K562 (cell line): ENCODE measurements at regions not wholly inside any gene's neighbourhood (a gene's known extent, or its start where the extent isn't known, plus 50 kb on each side); places are given as distances from the start of the nearest gene placed in this dataset.

Source experiments
- CREB1 ChIP-seq, 2 experiments: sonication (generic) in 1 of 2; formaldehyde crosslinking in 1 of 2; IDR thresholded peaks; 2 replicates each; pipeline versions ENCODE4 v1.6.1 to v1.8.0; 2012 to 2022; ENCODE audit warnings: inconsistent platforms in 1 of 2, mild to moderate bottlenecking in 1 of 2, missing genetic modification reagents in 1 of 2, moderate library complexity in 1 of 2
- E2F1 ChIP-seq: sonication (generic); formaldehyde crosslinking; IDR thresholded peaks from 2 replicates; pipeline ENCODE4 v1.8.1; 2023; ENCODE audit warnings: mild to moderate bottlenecking, missing genetic modification reagents, moderate library complexity
- GABPB2 ChIP-seq: fragments of 250-450 bp; sonication (Bioruptor Pico); conservative IDR thresholded peaks from 2 replicates; pipeline ENCODE4 v1.5.1; 2021; ENCODE audit warnings: mild to moderate bottlenecking
- HDAC3 ChIP-seq: fragments of 450-650 bp; IDR thresholded peaks from 2 replicates; pipeline ENCODE4 v1.6.1; 2018; ENCODE audit warnings: borderline replicate concordance, mild to moderate bottlenecking, moderate library complexity; ENCODE audit not compliant: partially characterized antibody
- MXI1 ChIP-seq: IDR thresholded peaks from 2 replicates; pipeline ENCODE4 v1.6.1; 2011; ENCODE audit warnings: low read depth, mild to moderate bottlenecking, improper control_type of control experiment, low read length
- PCBP2 ChIP-seq: fragments of 200-400 bp; formaldehyde crosslinking; IDR thresholded peaks from 2 replicates; pipeline ENCODE4 v1.6.1; 2018; ENCODE audit warnings: low read length, low read depth, mild to moderate bottlenecking, moderate library complexity; ENCODE audit not compliant: poor library complexity, severe bottlenecking
- PHF20 ChIP-seq: fragments of 450-650 bp; IDR thresholded peaks from 2 replicates; pipeline ENCODE4 v1.6.1; 2018; ENCODE audit not compliant: partially characterized antibody
- RFX7 ChIP-seq: fragments of 250-450 bp; sonication (Bioruptor Pico); IDR thresholded peaks from 2 replicates; pipeline ENCODE4 v1.5.1; 2021; ENCODE audit warnings: mild to moderate bottlenecking
- TBP ChIP-seq: optimal IDR thresholded peaks from 2 replicates; pipeline ENCODE3; 2011; ENCODE audit warnings: low read depth, low read length, improper control_type of control experiment
- USF2 ChIP-seq: sonication (generic); formaldehyde crosslinking; IDR thresholded peaks from 2 replicates; pipeline ENCODE4 v1.5.0; 2020; ENCODE audit warnings: missing genetic modification reagents
- ZNF282 ChIP-seq: sonication (generic); formaldehyde crosslinking; IDR thresholded peaks from 2 replicates; pipeline ENCODE4 v1.8.1; 2023; ENCODE audit warnings: missing genetic modification reagents
- ZNF707 ChIP-seq: fragments of 250-450 bp; sonication (Bioruptor Pico); conservative IDR thresholded peaks from 2 replicates; pipeline ENCODE4 v1.8.0; 2022; ENCODE audit warnings: inconsistent platforms, mild to moderate bottlenecking, moderate library complexity

GRCh38 chr10:107576746-107577145, 412.2 kb upstream of the SORCS1 start (continued):
- TF ChIP-seq E2F1 (CRISPR knock-in tag) (no peak), ZNF282 (no peak), CREB1 (IDR thresholded peaks at IDR 0.05) (no peak), CREB1 (CRISPR knock-in tag; IDR thresholded peaks at IDR 0.05) (no peak), RFX7 (CRISPR knock-in tag) (no peak), PHF20 (no peak), USF2 (CRISPR knock-in tag) (no peak), PCBP2 (no peak), ZNF707 (no peak), MXI1 (no peak), TBP (no peak), GABPB2 (CRISPR knock-in tag) (no peak), HDAC3 (no peak)
